Right lobe of liver (tissue), 4 donors: ENCODE measurements at regions not wholly inside any gene's neighbourhood (a gene's known extent, or its start where the extent isn't known, plus 50 kb on each side); places are given as distances from the start of the nearest gene placed in this dataset.

Source experiments
- POLR2A ChIP-seq: fragments of 450-650 bp; IDR thresholded peaks from one replicate; pipeline ENCODE4 v1.6.1; 2017; ENCODE audit warnings: antibody characterized with exemption, mild to moderate bottlenecking
- TF ChIP-seq, protein P1 (sequence below), 4 donors: fragments of 200-600 bp in 3 of 4; fragments of 450-650 bp in 1 of 4; IDR thresholded peaks; one replicate each; pipeline versions ENCODE4 v1.5.1 to v1.8.0; 2016 to 2022; ENCODE audit warnings: antibody characterized with exemption in 4 of 4, mild to moderate bottlenecking in 2 of 4
- donor health status: DM: no; HTN: no; CAD: no.
- donor health status: DM: no; HTN: no; CAD: no.
- donor health status: DM: no; HTN: yes; CAD: no.

DNA sequence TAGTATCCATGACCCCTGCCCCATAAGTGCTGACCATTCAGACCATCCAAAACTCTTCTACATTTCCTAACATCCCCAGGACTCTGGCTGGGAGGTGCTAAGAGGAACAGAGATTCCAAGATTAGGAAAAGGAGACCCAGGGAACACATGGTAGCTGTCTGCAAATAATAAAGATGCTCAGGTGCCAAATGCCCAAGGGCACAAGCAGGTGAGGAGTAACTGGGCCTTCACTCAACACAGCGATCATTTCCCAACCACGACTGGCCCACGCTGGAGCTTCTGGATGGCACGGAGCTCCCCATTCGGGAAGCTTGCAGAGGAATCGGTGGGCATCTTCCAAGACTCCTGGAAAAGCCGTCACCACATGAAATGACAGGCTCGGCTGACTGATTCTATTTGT, 255.9 kb upstream of the SMIM21 start:
- TF ChIP-seq, protein P1, sequence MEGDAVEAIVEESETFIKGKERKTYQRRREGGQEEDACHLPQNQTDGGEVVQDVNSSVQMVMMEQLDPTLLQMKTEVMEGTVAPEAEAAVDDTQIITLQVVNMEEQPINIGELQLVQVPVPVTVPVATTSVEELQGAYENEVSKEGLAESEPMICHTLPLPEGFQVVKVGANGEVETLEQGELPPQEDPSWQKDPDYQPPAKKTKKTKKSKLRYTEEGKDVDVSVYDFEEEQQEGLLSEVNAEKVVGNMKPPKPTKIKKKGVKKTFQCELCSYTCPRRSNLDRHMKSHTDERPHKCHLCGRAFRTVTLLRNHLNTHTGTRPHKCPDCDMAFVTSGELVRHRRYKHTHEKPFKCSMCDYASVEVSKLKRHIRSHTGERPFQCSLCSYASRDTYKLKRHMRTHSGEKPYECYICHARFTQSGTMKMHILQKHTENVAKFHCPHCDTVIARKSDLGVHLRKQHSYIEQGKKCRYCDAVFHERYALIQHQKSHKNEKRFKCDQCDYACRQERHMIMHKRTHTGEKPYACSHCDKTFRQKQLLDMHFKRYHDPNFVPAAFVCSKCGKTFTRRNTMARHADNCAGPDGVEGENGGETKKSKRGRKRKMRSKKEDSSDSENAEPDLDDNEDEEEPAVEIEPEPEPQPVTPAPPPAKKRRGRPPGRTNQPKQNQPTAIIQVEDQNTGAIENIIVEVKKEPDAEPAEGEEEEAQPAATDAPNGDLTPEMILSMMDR (IDR thresholded peaks at IDR 0.05), result no peak
- TF ChIP-seq POLR2A, result no peak
